K562 (cell line): ENCODE measurements at regions not wholly inside any gene's neighbourhood (a gene's known extent, or its start where the extent isn't known, plus 50 kb on each side); places are given as distances from the start of the nearest gene placed in this dataset.

Experiments
- CBX3 ChIP-seq, 2 experiments: IDR thresholded peaks; 1 replicate in 1 of 2; 2 replicates in 1 of 2; pipeline ENCODE4 v1.6.1; 2012; ENCODE audit warnings: inconsistent platforms in 2 of 2, low read length in 2 of 2, borderline replicate concordance in 1 of 2, control low read depth in 1 of 2
- CEBPB ChIP-seq: fragments of 450-650 bp; IDR thresholded peaks from 2 replicates; pipeline ENCODE4 v1.6.1; 2016; ENCODE audit warnings: missing genetic modification characterization, missing compliant biosample characterization
- ERF ChIP-seq: fragments of 450-650 bp; formaldehyde crosslinking; IDR thresholded peaks from 2 replicates; pipeline ENCODE4 v1.4.0; 2020; ENCODE audit warnings: mild to moderate bottlenecking, mixed read lengths
- ESRRB ChIP-seq: fragments of 250-450 bp; sonication (Bioruptor Pico); IDR thresholded peaks from 2 replicates; pipeline ENCODE4 v1.5.0; 2020; ENCODE audit warnings: mild to moderate bottlenecking, moderate library complexity, borderline replicate concordance
- FOS ChIP-seq: IDR thresholded peaks from 3 replicates; pipeline ENCODE4 v1.6.1; 2011; ENCODE audit not compliant: insufficient read length; ENCODE audit errors: extremely low read depth
- NCOA1 ChIP-seq: fragments of 450-650 bp; IDR thresholded peaks from 2 replicates; pipeline ENCODE4 v1.6.1; 2016; ENCODE audit warnings: low read depth
- NFATC3 ChIP-seq: fragments of 450-650 bp; IDR thresholded peaks from 2 replicates; pipeline ENCODE4 v1.6.1; 2017; ENCODE audit warnings: mild to moderate bottlenecking
- POLR3A ChIP-seq: IDR thresholded peaks from 2 replicates; pipeline ENCODE4 v1.6.1; 2011; ENCODE audit warnings: borderline replicate concordance, mild to moderate bottlenecking, moderate library complexity; ENCODE audit not compliant: insufficient read length, insufficient read depth; ENCODE audit errors: extremely low read depth
- SUPT5H ChIP-seq: fragments of 450-650 bp; IDR thresholded peaks from 2 replicates; pipeline ENCODE4 v1.6.1; 2016
- TRIM28 ChIP-seq: fragments of 450-650 bp; IDR thresholded peaks from 2 replicates; pipeline ENCODE4 v1.6.1; 2017
- ZBTB7A ChIP-seq: IDR thresholded peaks from 2 replicates; pipeline ENCODE4 v1.6.1; 2011; ENCODE audit warnings: low read depth, mild to moderate bottlenecking, low read length, moderate library complexity, borderline replicate concordance; ENCODE audit not compliant: control insufficient read depth
- ZFP36 ChIP-seq: fragments of 150-350 bp; IDR thresholded peaks from 2 replicates; pipeline ENCODE4 v1.6.1; 2018; ENCODE audit warnings: low read length, low read depth; ENCODE audit not compliant: partially characterized antibody
- ZNF146 ChIP-seq: IDR thresholded peaks from one replicate; pipeline ENCODE4 v1.6.1; 2018; ENCODE audit warnings: missing compliant biosample characterization; ENCODE audit not compliant: unreplicated experiment
- ZNF445 ChIP-seq: fragments of 250-450 bp; sonication (Bioruptor Pico); IDR thresholded peaks from 2 replicates; pipeline ENCODE4 v1.4.0; 2020; ENCODE audit warnings: low read depth, mild to moderate bottlenecking, moderate library complexity
- ZNF766 ChIP-seq: fragments of 200-800 bp; sonication (Bioruptor generic); conservative IDR thresholded peaks from 2 replicates; pipeline ENCODE4 v1.6.1; 2016; ENCODE audit warnings: missing genetic modification characterization, missing compliant biosample characterization
- TF ChIP-seq, protein P1 (sequence below): fragments of 250-450 bp; sonication (Bioruptor Pico); IDR thresholded peaks from 2 replicates; pipeline ENCODE4 v1.8.0; 2021; ENCODE audit warnings: moderate library complexity, mild to moderate bottlenecking, inconsistent platforms
- TF ChIP-seq, protein P2 (sequence below): fragments of 450-650 bp; formaldehyde crosslinking; IDR thresholded peaks from 2 replicates; pipeline ENCODE4 v1.4.0; 2020; ENCODE audit warnings: mild to moderate bottlenecking, moderate library complexity

DNA sequence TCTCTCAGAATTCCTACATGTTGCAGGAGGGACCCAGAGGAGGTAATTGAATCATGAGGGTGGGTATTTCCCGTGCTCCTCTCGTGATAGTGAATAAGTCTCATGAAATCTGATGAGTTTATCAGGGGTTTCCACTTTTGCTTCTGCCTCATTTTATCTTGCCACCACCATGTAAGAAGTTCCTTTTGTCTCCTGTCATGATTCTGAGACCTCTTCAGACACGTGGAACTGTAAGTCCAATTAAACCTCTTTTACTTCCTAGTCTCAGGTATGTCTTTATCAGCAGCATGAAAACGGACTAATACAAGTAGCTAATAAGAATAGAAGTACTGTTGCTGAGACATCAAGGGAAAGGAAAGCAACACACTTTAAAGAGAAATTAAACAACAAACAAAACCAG lies 143.4 kb downstream of the CCDC71L start (continued):
- TF ChIP-seq NCOA1, result no peak
- TF ChIP-seq NFATC3, result no peak
- TF ChIP-seq CEBPB (tag), result no peak
- TF ChIP-seq TRIM28, result peak; percentile 31; the same call in 1 of the 2 replicates
- TF ChIP-seq ZNF766 (CRISPR knock-in tag), result 0 out of 2 replicates have a peak, but pooled peaks have one; percentile 78
- TF ChIP-seq ZNF146, result no peak
- no peak for TF ChIP-seq SUPT5H
- TF ChIP-seq, protein P1, sequence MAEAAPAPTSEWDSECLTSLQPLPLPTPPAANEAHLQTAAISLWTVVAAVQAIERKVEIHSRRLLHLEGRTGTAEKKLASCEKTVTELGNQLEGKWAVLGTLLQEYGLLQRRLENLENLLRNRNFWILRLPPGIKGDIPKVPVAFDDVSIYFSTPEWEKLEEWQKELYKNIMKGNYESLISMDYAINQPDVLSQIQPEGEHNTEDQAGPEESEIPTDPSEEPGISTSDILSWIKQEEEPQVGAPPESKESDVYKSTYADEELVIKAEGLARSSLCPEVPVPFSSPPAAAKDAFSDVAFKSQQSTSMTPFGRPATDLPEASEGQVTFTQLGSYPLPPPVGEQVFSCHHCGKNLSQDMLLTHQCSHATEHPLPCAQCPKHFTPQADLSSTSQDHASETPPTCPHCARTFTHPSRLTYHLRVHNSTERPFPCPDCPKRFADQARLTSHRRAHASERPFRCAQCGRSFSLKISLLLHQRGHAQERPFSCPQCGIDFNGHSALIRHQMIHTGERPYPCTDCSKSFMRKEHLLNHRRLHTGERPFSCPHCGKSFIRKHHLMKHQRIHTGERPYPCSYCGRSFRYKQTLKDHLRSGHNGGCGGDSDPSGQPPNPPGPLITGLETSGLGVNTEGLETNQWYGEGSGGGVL, result no peak
- no peak for TF ChIP-seq ESRRB (CRISPR knock-in tag)
- TF ChIP-seq, protein P2, sequence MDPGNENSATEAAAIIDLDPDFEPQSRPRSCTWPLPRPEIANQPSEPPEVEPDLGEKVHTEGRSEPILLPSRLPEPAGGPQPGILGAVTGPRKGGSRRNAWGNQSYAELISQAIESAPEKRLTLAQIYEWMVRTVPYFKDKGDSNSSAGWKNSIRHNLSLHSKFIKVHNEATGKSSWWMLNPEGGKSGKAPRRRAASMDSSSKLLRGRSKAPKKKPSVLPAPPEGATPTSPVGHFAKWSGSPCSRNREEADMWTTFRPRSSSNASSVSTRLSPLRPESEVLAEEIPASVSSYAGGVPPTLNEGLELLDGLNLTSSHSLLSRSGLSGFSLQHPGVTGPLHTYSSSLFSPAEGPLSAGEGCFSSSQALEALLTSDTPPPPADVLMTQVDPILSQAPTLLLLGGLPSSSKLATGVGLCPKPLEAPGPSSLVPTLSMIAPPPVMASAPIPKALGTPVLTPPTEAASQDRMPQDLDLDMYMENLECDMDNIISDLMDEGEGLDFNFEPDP (CRISPR knock-in tag), result no peak
- TF ChIP-seq CBX3 (IDR thresholded peaks at IDR 0.05; ENCODE audit: borderline replicate concordance in 1 of 2, low read length in 2 of 2), result peak in 1 of 2 experiments; percentile 60; a peak in 1 of 3 replicates
- TF ChIP-seq FOS, result no peak
- peak; percentile 90 for TF ChIP-seq ZFP36
- TF ChIP-seq POLR3A, result no peak
- no peak for TF ChIP-seq ZNF445 (CRISPR knock-in tag)
- no peak for TF ChIP-seq ZBTB7A
- no peak for TF ChIP-seq ERF (CRISPR knock-in tag)
